Mesothelial cell of epicardium (in vitro differentiated cells): ENCODE measurements at regions not wholly inside any gene's neighbourhood (a gene's known extent, or its start where the extent isn't known, plus 50 kb on each side); places are given as distances from the start of the nearest gene placed in this dataset.

Source experiments
- DNase-seq, 2 experiments: peaks; one replicate each; pipeline ENCODE4 v3.0.0; 2021; ENCODE audit warnings: low spot score in 2 of 2; ENCODE audit not compliant: unreplicated experiment in 2 of 2
- H3K27ac Mint-ChIP-seq: 2 replicates; pipeline ENCODE4 v1.8.0; 2021; ENCODE audit warnings: mixed read lengths
- H3K27me3 Mint-ChIP-seq: 2 replicates; pipeline ENCODE4 v1.8.0; 2021; ENCODE audit warnings: low read depth, mixed read lengths
- H3K36me3 Mint-ChIP-seq: 2 replicates; pipeline ENCODE4 v1.8.0; 2021; ENCODE audit warnings: mixed read lengths
- H3K4me1 Mint-ChIP-seq: 2 replicates; pipeline ENCODE4 v1.8.0; 2021; ENCODE audit warnings: mixed read lengths
- H3K4me3 Mint-ChIP-seq: 2 replicates; pipeline ENCODE4 v1.8.0; 2021; ENCODE audit warnings: mild to moderate bottlenecking, moderate library complexity, mixed read lengths
- H3K9me3 Mint-ChIP-seq: 2 replicates; pipeline ENCODE4 v1.8.0; 2021; ENCODE audit warnings: mixed read lengths
- CTCF ChIP-seq: fragments of 200-600 bp; sonication (generic); IDR thresholded peaks from one replicate; pipeline ENCODE4 v1.5.0; 2021; ENCODE audit warnings: antibody characterized with exemption; ENCODE audit not compliant: unreplicated experiment

DNA sequence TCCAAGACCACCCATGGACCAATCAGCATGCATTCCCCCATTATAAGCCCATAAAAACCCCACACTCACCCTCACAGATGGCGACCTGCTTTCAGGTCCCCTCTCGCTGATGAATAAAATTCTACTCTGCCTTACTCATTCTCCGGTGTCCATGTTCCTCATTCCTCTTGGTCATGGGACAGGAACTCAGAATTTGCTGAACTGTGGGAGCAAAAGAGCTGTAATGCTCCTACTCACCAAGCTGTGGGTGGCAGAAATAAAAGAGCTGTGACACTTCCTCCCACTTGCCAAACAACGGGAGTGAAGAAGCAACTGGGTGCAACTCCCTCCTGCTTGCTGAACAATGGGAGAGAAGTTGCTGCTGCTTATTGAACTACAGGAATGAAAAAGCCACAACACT, 168.5 kb upstream of the PCDH18 start:
- Mint-ChIP-seq H3K36me3 (peaks cover 6% of the 10 kb centered on the region), H3K4me1 (peaks cover 17% of the 10 kb centered on the region), H3K27ac (no peak overlapping the region), H3K4me3 (no peak overlapping the region), H3K9me3 (peaks cover 30% of the 10 kb centered on the region), H3K27me3 (no peaks in the 10 kb centered on the region)
- DNase-seq, result no peak
- TF ChIP-seq CTCF, result no peak

GRCh38 chr4:137700072-137700471, 167.8 kb upstream of the PCDH18 start:
- TF ChIP-seq CTCF, result no peak
- no peak for DNase-seq
- Mint-ChIP-seq H3K36me3 (peaks cover 6% of the 10 kb centered on the region), H3K4me1 (peaks cover 17% of the 10 kb centered on the region), H3K9me3 (peaks cover 30% of the 10 kb centered on the region), H3K27me3 (no peaks in the 10 kb centered on the region), H3K4me3 (no peak overlapping the region), H3K27ac (no peak overlapping the region)

DNA sequence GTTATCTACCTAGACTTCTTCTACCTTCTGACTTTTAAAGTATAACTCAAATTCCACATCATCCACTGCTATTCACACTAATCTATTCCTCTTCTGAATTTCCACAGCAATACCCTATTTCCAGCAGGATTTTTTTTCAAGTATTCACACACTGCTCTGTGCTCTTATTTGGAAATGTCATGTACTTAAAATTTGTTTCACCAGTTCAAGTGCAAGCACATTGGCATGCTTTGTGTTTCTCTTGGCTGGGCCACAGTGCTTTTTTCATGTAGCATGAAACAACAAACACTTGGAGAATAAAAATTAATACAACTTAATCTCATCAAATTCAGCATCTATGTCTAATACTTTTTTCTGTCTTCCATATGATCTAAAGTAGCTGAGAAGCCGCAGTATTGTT, 161.8 kb upstream of the PCDH18 start:
- Mint-ChIP-seq H3K27ac (no peak overlapping the region), H3K27me3 (no peaks in the 10 kb centered on the region), H3K36me3 (peaks cover 2% of the 10 kb centered on the region), H3K4me1 (peaks cover 15% of the 10 kb centered on the region), H3K4me3 (no peak overlapping the region), H3K9me3 (peaks cover 28% of the 10 kb centered on the region)
- no peak for TF ChIP-seq CTCF
- DNase-seq, result no peak

DNA sequence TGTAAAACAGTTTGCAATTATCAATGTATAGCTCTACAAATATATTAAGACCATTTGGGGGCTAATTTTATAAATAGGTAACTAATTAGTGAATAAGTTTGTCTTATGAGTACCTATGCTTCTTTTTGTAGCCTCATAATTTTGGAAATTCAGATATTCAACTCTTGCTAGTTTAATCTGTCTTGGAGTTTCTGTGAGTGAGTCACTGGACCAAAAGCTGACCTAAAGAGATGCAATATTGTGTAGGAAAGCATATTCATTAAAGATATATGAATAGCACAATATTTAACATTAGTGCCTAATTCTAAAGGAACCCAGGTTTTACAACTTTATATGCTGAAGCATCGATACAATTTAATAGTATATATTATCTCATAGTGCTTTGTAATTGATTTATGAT, 161.3 kb upstream of the PCDH18 start:
- no peak for TF ChIP-seq CTCF
- Mint-ChIP-seq H3K4me3 (no peak overlapping the region), H3K27ac (no peak overlapping the region), H3K36me3 (peaks cover 1% of the 10 kb centered on the region), H3K9me3 (peaks cover 24% of the 10 kb centered on the region), H3K4me1 (peaks cover 16% of the 10 kb centered on the region), H3K27me3 (no peaks in the 10 kb centered on the region)
- no peak for DNase-seq

GRCh38 chr4:137692205-137692604, 159.9 kb upstream of the PCDH18 start:
- no peak for DNase-seq
- Mint-ChIP-seq H3K27me3 (no peaks in the 10 kb centered on the region), H3K36me3 (no peaks in the 10 kb centered on the region), H3K27ac (no peak overlapping the region), H3K9me3 (peaks cover 17% of the 10 kb centered on the region), H3K4me1 (peaks cover 21% of the 10 kb centered on the region), H3K4me3 (no peak overlapping the region)
- TF ChIP-seq CTCF, result no peak

- Mint-ChIP-seq H3K36me3 (no peaks in the 10 kb centered on the region), H3K27ac (peak overlapping the region; percentile 28), H3K27me3 (no peaks in the 10 kb centered on the region), H3K4me3 (no peak overlapping the region), H3K9me3 (peaks cover 17% of the 10 kb centered on the region), H3K4me1 (peaks cover 32% of the 10 kb centered on the region)
- no peak for DNase-seq
- no peak for TF ChIP-seq CTCF
Measured at GRCh38 chr4:137688651-137689050, 156.4 kb upstream of the PCDH18 start.
